ENCODE measurements at regions not wholly inside any gene's neighbourhood (a gene's known extent, or its start where the extent isn't known, plus 50 kb on each side); places are given as distances from the start of the nearest gene placed in this dataset.
"Not testable (repeated sequence)": the region's sequence is repeated elsewhere in the genome, so short reads cannot be mapped to it uniquely, and the experiment has no call there.

DNA sequence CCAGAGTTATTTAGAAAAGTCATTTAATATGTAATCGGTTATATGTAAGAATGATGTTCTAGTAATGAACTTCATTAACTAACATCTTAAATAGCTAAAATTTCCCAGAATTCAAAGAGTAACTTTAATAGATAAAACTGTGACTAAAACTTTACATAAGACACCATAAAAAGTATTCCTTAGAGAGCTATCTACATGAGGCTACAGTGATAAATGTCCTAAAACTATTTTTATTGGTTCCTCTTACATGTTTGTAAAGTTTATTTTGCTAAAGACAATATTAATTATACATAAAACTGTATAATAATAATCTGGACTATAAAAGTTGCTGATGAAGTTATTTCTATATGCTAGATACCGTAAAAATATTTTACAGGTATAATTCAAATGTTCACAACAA is 897.7 kb upstream of the EPHA5 start:
- TF ChIP-seq, protein P1, sequence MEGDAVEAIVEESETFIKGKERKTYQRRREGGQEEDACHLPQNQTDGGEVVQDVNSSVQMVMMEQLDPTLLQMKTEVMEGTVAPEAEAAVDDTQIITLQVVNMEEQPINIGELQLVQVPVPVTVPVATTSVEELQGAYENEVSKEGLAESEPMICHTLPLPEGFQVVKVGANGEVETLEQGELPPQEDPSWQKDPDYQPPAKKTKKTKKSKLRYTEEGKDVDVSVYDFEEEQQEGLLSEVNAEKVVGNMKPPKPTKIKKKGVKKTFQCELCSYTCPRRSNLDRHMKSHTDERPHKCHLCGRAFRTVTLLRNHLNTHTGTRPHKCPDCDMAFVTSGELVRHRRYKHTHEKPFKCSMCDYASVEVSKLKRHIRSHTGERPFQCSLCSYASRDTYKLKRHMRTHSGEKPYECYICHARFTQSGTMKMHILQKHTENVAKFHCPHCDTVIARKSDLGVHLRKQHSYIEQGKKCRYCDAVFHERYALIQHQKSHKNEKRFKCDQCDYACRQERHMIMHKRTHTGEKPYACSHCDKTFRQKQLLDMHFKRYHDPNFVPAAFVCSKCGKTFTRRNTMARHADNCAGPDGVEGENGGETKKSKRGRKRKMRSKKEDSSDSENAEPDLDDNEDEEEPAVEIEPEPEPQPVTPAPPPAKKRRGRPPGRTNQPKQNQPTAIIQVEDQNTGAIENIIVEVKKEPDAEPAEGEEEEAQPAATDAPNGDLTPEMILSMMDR (conservative IDR thresholded peaks at IDR 0.05; ENCODE audit: low read depth, low read length) = no peak
- no peak for DNase-seq (ENCODE audit: low read depth)
- H3K4me3 ChIP-seq (ENCODE audit: low read depth, low read length) = no peak overlapping the region

DNA sequence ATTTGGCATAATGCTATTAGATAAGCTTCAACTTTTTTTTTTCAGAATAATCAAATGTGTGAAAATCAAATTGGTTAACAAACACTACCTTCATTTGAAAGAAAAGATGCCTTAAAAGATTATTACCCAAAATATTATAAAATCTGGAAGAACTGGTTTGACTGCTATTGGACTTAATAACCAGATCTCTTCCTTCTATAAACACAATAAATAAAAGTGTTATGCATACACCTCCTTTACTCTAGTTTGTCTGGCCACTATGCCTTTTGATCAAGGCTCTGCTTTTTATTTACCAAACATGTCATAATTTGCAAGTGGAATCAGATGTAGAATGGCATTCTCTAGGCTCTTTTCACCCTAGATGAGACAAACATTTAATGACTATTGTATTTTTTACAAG is 897.3 kb upstream of the EPHA5 start:
- DNase-seq (ENCODE audit: low read depth) = no peak
- TF ChIP-seq, protein P1 (conservative IDR thresholded peaks at IDR 0.05; ENCODE audit: low read depth, low read length) = no peak
- H3K4me3 ChIP-seq (ENCODE audit: low read depth, low read length) = no peak overlapping the region

DNA sequence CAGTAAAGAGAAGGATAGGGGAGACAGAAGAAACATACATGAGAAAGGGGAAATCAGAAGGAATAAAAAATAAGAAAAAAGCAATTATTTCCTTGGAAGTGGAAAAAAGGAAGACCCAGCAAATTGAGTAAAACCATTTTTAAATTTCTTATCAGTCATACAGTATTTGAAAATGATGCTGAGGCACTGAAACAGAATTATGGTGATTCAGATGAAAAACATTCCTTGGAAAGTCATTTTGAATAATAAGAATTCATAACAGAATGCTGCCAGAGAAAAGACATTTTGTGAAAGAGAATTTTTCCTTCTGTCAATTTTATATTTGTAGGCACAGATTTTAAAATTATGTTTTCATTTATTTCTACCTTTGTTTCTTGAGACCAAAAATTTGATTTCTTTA is 895.5 kb upstream of the EPHA5 start:
- TF ChIP-seq, protein P1 (conservative IDR thresholded peaks at IDR 0.05; ENCODE audit: low read depth, low read length) = no peak
- DNase-seq (ENCODE audit: low read depth) = no peak
- H3K4me3 ChIP-seq (ENCODE audit: low read depth, low read length) = no peak overlapping the region

DNA sequence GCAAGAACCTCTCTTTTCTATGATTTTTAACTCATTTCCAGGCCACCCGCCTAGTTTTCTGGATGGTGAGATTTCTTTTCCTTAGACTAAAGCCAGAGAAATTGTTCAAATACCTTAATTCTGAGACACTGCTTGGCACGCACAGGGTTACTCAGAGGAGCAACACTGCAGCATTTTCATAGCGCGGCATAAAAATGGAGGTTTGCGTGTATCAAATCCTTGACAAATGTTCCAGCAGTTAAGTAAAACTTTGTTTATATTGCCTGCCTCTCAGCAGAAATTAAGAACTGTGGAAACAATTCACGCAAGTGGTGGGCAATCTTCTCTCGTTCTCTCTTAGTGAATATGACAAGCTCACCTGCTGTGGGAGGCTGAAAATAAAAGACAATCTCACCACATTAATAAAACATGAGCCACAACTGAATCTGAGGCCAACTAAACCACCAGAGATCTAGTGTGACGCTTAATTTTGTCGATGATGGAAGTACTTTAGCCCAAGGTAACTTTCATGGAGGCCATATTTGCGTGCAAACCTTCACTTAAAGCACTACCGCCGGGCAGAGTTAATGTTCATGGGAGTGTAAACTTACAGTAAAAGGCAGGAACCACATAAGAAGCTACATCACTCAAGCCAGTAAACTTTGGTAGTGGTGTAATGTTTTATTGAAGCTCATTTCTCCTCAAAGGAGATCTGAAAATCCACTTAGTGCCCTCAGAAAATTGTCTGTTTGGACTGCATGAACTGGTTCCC is 894.8 kb upstream of the EPHA5 start:
- H3K4me3 ChIP-seq (ENCODE audit: low read depth, low read length) = no peak overlapping the region
- DNase-seq (ENCODE audit: low read depth) = no peak
- TF ChIP-seq, protein P1 (conservative IDR thresholded peaks at IDR 0.05; ENCODE audit: low read depth, low read length) = no peak

DNA sequence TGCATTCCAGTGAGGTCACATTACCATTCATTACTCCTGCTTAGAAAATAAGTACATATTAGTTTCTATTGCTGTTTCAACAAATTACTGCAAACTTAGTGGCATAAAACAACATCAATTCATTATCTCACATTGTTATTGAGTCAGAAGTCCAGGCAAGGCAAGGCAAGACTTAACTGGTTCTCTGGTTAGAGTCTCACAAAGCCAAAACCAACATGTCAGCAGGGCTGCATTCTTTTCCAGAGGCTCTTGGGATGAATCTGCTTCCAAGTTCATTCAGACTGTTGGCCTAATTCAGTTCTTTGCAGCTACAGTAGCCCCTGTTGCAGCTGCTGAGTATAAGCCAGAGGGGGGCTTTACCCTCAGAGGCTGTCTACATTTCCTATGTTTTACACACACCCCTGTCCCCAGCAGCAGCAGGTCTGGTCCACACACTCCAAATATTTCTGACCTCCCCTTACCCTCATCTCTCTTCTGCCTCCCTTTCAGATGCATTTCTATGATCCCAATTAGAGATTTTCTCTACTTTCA is 892.1 kb upstream of the EPHA5 start:
- no peak for DNase-seq (ENCODE audit: low read depth)
- H3K4me3 ChIP-seq (ENCODE audit: low read depth, low read length) = no peak overlapping the region
- TF ChIP-seq, protein P1 (conservative IDR thresholded peaks at IDR 0.05; ENCODE audit: low read depth, low read length) = no peak

DNA sequence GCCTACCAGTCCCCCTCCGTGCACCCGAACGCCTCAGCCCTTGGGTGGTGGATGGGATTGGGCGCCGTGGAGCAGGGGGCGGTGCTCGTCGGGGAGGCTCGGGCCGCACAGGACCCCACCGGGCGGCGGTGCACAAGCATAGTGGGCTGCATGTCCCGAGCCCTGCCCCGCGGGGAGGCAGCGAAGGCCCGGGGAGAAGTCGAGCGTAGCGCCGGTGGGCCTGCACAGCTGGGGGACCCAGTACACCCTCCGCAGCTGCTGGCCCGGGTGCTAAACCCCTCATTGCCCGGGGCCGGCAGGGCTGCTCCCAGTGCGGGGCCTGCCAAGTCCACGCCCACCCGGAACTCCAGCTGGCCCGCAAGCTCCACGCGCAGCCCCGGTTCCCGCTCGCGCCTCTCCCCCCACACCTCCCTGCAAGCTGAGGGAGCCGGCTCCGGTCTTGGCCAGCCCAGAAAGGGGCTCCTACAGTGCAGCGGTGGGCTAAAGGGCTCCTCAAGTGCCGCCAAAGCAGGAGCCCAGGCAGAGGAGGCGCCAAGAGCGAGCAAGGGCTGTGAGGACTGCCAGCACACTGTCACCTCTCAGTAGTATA is 891.3 kb upstream of the EPHA5 start:
- not testable (repeated sequence) for H3K4me3 ChIP-seq (ENCODE audit: low read depth, low read length); DNase-seq (ENCODE audit: low read depth)

DNA sequence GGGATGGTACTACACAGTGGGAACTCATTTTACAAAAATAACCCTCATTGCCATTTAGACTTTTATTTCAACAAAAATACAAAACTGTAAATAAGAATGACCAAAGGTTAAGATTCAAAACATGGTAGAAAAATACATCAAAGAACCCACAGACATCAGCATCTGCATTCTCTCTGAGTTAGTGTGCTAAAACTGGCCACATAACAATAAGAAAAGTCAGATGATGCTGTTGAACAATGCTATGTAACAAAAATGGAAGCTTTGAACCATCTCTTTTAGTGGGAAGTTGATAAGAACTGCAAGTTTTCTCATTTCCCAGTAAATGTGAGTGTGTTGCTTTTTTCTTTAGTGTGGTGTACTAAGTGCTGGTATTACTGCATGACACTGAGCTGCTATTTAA is 888.4 kb upstream of the EPHA5 start:
- TF ChIP-seq, protein P1 (conservative IDR thresholded peaks at IDR 0.05; ENCODE audit: low read depth, low read length) = no peak
- no peak for DNase-seq (ENCODE audit: low read depth)
- H3K4me3 ChIP-seq (ENCODE audit: low read depth, low read length) = no peak overlapping the region
